ENCODE measurements at regions not wholly inside any gene's neighbourhood (a gene's known extent, or its start where the extent isn't known, plus 50 kb on each side); places are given as distances from the start of the nearest gene placed in this dataset.

DNA sequence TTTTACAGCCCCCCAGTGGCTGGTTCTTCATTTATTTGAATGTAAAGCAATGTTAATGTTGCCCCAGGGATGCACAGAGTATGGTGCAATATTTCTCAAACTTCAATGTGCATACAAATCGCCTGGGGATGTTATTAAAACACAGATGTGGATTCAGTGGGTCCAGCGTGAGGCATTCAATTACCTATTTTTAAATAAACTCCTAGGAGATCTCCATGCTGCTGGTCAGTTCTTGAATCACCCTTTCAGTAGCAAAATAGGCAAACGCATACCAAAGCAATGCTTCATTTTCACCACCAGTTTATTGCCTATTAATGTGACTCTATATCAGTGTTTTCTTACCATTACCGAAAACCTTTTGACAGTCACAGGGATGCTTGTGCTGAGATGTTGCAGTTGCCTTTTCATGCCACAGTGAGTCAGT is 530.7 kb downstream of the CBLN2 start:
- TF ChIP-seq, protein P1, sequence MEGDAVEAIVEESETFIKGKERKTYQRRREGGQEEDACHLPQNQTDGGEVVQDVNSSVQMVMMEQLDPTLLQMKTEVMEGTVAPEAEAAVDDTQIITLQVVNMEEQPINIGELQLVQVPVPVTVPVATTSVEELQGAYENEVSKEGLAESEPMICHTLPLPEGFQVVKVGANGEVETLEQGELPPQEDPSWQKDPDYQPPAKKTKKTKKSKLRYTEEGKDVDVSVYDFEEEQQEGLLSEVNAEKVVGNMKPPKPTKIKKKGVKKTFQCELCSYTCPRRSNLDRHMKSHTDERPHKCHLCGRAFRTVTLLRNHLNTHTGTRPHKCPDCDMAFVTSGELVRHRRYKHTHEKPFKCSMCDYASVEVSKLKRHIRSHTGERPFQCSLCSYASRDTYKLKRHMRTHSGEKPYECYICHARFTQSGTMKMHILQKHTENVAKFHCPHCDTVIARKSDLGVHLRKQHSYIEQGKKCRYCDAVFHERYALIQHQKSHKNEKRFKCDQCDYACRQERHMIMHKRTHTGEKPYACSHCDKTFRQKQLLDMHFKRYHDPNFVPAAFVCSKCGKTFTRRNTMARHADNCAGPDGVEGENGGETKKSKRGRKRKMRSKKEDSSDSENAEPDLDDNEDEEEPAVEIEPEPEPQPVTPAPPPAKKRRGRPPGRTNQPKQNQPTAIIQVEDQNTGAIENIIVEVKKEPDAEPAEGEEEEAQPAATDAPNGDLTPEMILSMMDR (conservative IDR thresholded peaks at IDR 0.05; ENCODE audit: low read depth, low read length), result no peak
- peak; percentile 14 for DNase-seq (ENCODE audit: low read depth)
- H3K4me3 ChIP-seq (ENCODE audit: low read depth, low read length), result no peak overlapping the region

DNA sequence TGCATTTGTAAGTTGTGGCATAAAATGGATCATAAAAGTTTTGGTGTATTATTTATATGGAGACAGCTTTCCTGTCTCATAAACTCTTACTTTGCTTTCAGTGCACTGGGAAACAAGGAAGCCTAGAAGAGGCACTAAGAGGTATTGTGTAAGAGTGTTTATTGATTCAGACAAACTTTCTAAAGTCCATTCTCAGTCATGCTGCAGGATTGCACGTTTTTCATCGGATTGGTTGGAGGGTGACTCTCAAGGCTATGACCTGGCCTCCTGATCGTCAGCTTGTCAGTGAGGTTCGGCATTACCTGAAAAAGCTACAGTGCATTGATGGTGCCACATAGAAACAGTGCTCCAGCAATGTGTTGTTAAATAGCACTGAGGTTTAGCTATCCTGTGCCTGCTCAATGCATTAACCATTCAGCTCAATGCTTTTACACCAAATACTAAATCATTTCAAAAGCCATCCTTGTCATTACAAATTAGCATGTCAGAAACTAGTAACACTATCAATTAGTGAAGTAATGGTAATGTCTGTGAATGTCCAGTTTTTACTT is 545.5 kb downstream of the CBLN2 start:
- no peak for DNase-seq (ENCODE audit: low read depth)
- H3K4me3 ChIP-seq (ENCODE audit: low read depth, low read length), result no peak overlapping the region
- TF ChIP-seq, protein P1 (conservative IDR thresholded peaks at IDR 0.05; ENCODE audit: low read depth, low read length), result no peak

DNA sequence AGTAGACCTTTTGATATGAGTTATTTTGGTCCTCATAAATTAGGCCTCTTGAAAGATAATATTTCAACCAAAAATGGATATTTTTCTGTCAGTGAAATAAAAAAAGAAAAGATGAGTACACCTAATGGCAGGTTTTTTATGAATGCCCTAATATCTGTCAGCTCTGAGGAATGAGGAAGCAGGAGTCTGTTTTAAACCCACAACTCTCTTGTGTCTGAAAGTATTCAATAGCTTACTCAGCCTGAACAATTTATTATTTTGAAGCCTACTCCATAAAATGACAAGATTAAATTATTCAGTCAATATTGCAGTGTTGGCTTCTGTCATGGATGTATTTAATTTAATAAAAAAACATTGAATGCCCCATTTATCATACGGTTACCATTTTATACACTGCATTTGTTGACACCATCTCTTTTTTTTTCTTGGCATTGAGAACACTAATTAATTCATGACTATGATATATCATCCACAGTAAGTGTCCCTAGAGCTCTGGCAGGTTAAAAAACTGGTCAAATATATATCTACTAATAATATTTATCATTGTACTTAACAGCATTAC is 548.2 kb downstream of the CBLN2 start:
- no peak for DNase-seq (ENCODE audit: low read depth)
- TF ChIP-seq, protein P1 (conservative IDR thresholded peaks at IDR 0.05; ENCODE audit: low read depth, low read length), result no peak

DNA sequence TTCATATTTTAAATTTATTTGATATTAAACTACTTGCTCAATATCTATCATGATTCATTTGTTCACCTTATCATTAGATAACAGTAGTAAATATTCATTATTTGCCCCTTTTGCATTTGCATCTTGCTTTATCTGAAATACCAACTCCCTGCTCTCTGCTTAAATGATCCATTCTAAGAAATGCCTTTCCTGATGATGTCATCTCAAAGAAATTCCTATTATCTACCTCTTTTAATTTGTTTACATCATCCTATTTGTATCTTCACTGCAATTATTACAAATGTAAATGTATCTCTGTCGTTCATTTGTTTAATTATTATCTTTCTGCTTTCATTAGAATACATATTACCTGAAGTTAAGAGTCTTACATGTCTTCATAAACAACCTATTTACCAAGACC is 549.9 kb downstream of the CBLN2 start:
- TF ChIP-seq, protein P1 (conservative IDR thresholded peaks at IDR 0.05; ENCODE audit: low read depth, low read length), result no peak
- no peak overlapping the region for H3K4me3 ChIP-seq (ENCODE audit: low read depth, low read length)
- DNase-seq (ENCODE audit: low read depth), result no peak

More for the DNA sequence above, 548.2 kb downstream of the CBLN2 start:
- H3K4me3 ChIP-seq (ENCODE audit: low read depth, low read length), result no peak overlapping the region

DNA sequence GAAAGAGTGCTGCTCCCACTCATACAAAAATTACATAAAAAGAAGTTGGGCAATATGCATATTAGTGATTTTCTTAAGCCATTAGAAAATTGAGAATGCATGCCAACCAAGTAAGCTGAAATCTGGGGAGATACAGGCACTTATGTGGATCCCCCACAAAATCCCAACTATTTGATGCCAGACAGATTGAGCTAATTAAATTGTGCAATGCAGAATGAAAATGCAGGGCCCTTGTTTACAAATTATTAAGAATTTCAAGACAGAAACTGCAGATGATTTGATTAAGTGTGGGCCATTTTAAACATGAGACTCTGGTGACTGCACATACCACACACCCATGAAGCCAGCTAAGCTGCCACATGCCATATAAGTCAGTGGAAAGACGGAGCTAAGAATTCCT is 554.5 kb downstream of the CBLN2 start:
- H3K4me3 ChIP-seq (ENCODE audit: low read depth, low read length), result no peak overlapping the region
- no peak for DNase-seq (ENCODE audit: low read depth)
- TF ChIP-seq, protein P1 (conservative IDR thresholded peaks at IDR 0.05; ENCODE audit: low read depth, low read length), result no peak

DNA sequence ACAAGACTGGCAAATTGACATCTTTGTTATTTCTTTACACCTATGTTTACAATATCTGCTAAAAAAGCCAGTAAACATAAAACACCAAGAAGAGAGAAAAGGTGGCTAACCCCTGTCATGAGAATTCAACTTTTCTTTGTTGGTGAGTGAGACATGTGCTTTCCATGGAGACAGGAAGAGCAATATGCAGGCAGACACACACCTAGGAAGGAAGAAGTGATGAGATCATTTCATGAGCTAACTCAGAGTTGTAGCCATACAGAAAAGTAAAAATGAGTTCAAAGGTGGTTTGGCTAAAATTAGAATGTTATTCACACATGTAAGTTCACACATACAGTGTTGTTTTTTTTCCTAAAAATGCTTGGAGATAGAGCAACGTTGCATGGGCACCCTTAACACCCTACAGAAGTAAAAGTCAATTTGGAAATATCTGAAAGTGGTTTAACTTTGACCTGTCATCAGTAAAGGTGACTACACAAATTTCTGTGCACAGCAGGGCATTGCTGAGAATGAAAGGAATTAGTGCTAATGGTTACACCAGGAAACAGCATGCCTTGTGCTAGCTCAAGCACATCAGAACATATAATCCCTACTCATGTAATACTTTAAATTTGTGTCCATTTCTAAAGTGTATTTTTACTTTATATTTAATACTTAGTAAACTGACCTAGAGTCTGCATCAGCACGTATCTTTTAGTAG is 557.6 kb downstream of the CBLN2 start:
- DNase-seq (ENCODE audit: low read depth), result no peak
- no peak overlapping the region for H3K4me3 ChIP-seq (ENCODE audit: low read depth, low read length)
- TF ChIP-seq, protein P1 (conservative IDR thresholded peaks at IDR 0.05; ENCODE audit: low read depth, low read length), result no peak

Measured in choroid plexus epithelial cell (primary cell).